G401.6 (cell line): ENCODE measurements at regions not wholly inside any gene's neighbourhood (a gene's known extent, or its start where the extent isn't known, plus 50 kb on each side); places are given as distances from the start of the nearest gene placed in this dataset.

ENCODE experiments used
- FAIRE-seq: peaks from 2 replicates; lab custom pipeline; 2012; peaks lifted over from hg19 to GRCh38; lab: Jason Lieb, UNC

- FAIRE-seq: no peak
These were observed 140.3 kb downstream of the ZC3H11B start for GRCh38 chr1:219472596-219472995.

- FAIRE-seq: no peak
These were observed 145.4 kb downstream of the ZC3H11B start for GRCh38 chr1:219467524-219467923.

GRCh38 chr1:219466766-219467165 lies 146.1 kb downstream of the ZC3H11B start:
- no peak for FAIRE-seq

- no peak for FAIRE-seq
These were observed 147.5 kb downstream of the ZC3H11B start for GRCh38 chr1:219465212-219466093.

GRCh38 chr1:219463636-219464035 lies 149.3 kb downstream of the ZC3H11B start:
- no peak for FAIRE-seq

- FAIRE-seq: no peak
These were observed 150.9 kb downstream of the ZC3H11B start for GRCh38 chr1:219461981-219462400.

- no peak for FAIRE-seq
These were observed 151.7 kb downstream of the ZC3H11B start for GRCh38 chr1:219460896-219461815.

GRCh38 chr1:219460081-219460895 lies 152.6 kb downstream of the ZC3H11B start:
- FAIRE-seq: no peak

- no peak for FAIRE-seq
These were observed 153.4 kb downstream of the ZC3H11B start for GRCh38 chr1:219459351-219460080.

GRCh38 chr1:219446288-219446687 lies 166.6 kb downstream of the ZC3H11B start:
- no peak for FAIRE-seq

GRCh38 chr1:219445864-219446263 lies 167.0 kb downstream of the ZC3H11B start:
- no peak for FAIRE-seq

GRCh38 chr1:219444474-219444873 lies 168.4 kb downstream of the ZC3H11B start:
- FAIRE-seq: no peak

GRCh38 chr1:219443763-219444162 lies 169.1 kb downstream of the ZC3H11B start:
- no peak for FAIRE-seq

GRCh38 chr1:219442611-219443061 lies 170.3 kb downstream of the ZC3H11B start:
- FAIRE-seq: no peak

GRCh38 chr1:219441884-219442283 lies 171.0 kb downstream of the ZC3H11B start:
- FAIRE-seq: no peak

- FAIRE-seq: no peak
These were observed 173.5 kb downstream of the ZC3H11B start for GRCh38 chr1:219439376-219439775.

GRCh38 chr1:219438386-219438785 lies 174.5 kb downstream of the ZC3H11B start:
- FAIRE-seq: no peak

- FAIRE-seq: no peak
These were observed 178.0 kb downstream of the ZC3H11B start for GRCh38 chr1:219434923-219435297.

- no peak for FAIRE-seq
These were observed 178.5 kb downstream of the ZC3H11B start for GRCh38 chr1:219434285-219434922.

GRCh38 chr1:219433496-219434131 lies 179.3 kb downstream of the ZC3H11B start:
- no peak for FAIRE-seq
